HEK293 (cell line): ENCODE measurements at regions not wholly inside any gene's neighbourhood (a gene's known extent, or its start where the extent isn't known, plus 50 kb on each side); places are given as distances from the start of the nearest gene placed in this dataset.

Source experiments
- CTCF ChIA-PET: fragments of 350-600 bp; formaldehyde crosslinking; extraction: SDS; loops from one replicate; lab custom pipeline; 2021; ENCODE audit warnings: antibody characterized with exemption; lab: Yijun Ruan, JAX
- POLR2A ChIA-PET: fragments of 300-600 bp; formaldehyde crosslinking; extraction: SDS; loops from one replicate; lab custom pipeline; 2020; ENCODE audit warnings: antibody characterized with exemption, inconsistent platforms; lab: Yijun Ruan, JAX
- H3K27ac ChIP-seq: fragments of 200-500 bp; sonication (Bioruptor generic); 2 replicates; pipeline ENCODE4 v1.5.1; 2014; ENCODE audit warnings: low read depth, low read length, control low read depth, inconsistent platforms; ENCODE audit errors: extremely low read depth
- H3K36me3 ChIP-seq, 2 experiments: fragments of 200-500 bp in 1 of 2; sonication (Bioruptor generic) in 1 of 2; 1 replicate in 1 of 2; 2 replicates in 1 of 2; pipeline ENCODE4 v1.5.1; 2014 to 2017; ENCODE audit warnings: inconsistent platforms in 2 of 2, low read length in 2 of 2; ENCODE audit not compliant: control insufficient read depth in 2 of 2, insufficient read depth in 1 of 2
- H3K4me1 ChIP-seq: fragments of 200-500 bp; sonication (Bioruptor generic); 2 replicates; pipeline ENCODE4 v1.5.1; 2014; ENCODE audit warnings: mild to moderate bottlenecking, low read length, inconsistent platforms; ENCODE audit not compliant: control insufficient read depth, insufficient read depth
- H3K4me3 ChIP-seq: 2 replicates; pipeline ENCODE4 v1.5.1; 2011; ENCODE audit warnings: low read depth, mild to moderate bottlenecking, control low read depth, low read length, moderate library complexity
- H3K9me3 ChIP-seq: fragments of 200-500 bp; sonication (Bioruptor generic); 2 replicates; pipeline ENCODE4 v1.5.1; 2014; ENCODE audit warnings: low read depth, low read length, inconsistent platforms; ENCODE audit not compliant: control insufficient read depth, insufficient read depth
- EGR2 ChIP-seq: fragments of 450-650 bp; formaldehyde crosslinking; IDR thresholded peaks from 2 replicates; pipeline ENCODE4 v1.5.1; 2016; ENCODE audit warnings: low read depth, missing biosample characterization, missing genetic modification characterization
- FEZF1 ChIP-seq: fragments of 450-650 bp; formaldehyde crosslinking; IDR thresholded peaks from 2 replicates; pipeline ENCODE4 v1.5.1; 2016; ENCODE audit warnings: missing biosample characterization, missing genetic modification characterization
- GLI2 ChIP-seq: fragments of 450-650 bp; formaldehyde crosslinking; IDR thresholded peaks from 2 replicates; pipeline ENCODE4; 2017; ENCODE audit warnings: missing biosample characterization, missing genetic modification characterization, low read depth, borderline replicate concordance
- ZNF132 ChIP-seq: fragments of 450-650 bp; formaldehyde crosslinking; IDR thresholded peaks from 2 replicates; pipeline ENCODE4 v1.5.1; 2017; ENCODE audit warnings: missing biosample characterization, missing genetic modification characterization, borderline replicate concordance
- ZNF157 ChIP-seq: fragments of 450-650 bp; formaldehyde crosslinking; IDR thresholded peaks from 2 replicates; pipeline ENCODE4 v1.5.1; 2016; ENCODE audit warnings: missing biosample characterization, missing genetic modification characterization
- ZNF169 ChIP-seq: fragments of 450-650 bp; formaldehyde crosslinking; IDR thresholded peaks from 2 replicates; pipeline ENCODE4 v1.5.1; 2016; ENCODE audit warnings: missing biosample characterization, missing genetic modification characterization
- ZNF19 ChIP-seq: fragments of 450-650 bp; formaldehyde crosslinking; IDR thresholded peaks from 2 replicates; pipeline ENCODE4; 2016; ENCODE audit warnings: missing biosample characterization, missing genetic modification characterization, low read depth
- ZNF202 ChIP-seq: fragments of 450-650 bp; formaldehyde crosslinking; IDR thresholded peaks from 2 replicates; pipeline ENCODE4 v1.5.1; 2016; ENCODE audit warnings: missing biosample characterization, missing genetic modification characterization, borderline replicate concordance
- ZNF350 ChIP-seq: fragments of 450-650 bp; formaldehyde crosslinking; IDR thresholded peaks from 2 replicates; pipeline ENCODE4 v1.5.0; 2017; ENCODE audit warnings: missing biosample characterization, mild to moderate bottlenecking, missing genetic modification characterization
- ZNF354C ChIP-seq: fragments of 450-650 bp; formaldehyde crosslinking; IDR thresholded peaks from 2 replicates; pipeline ENCODE4 v1.5.1; 2016; ENCODE audit warnings: missing biosample characterization, missing genetic modification characterization, low read depth, borderline replicate concordance
- ZNF366 ChIP-seq: fragments of 450-650 bp; formaldehyde crosslinking; conservative IDR thresholded peaks from 2 replicates; pipeline ENCODE4 v1.5.1; 2016; ENCODE audit warnings: missing biosample characterization, missing genetic modification characterization
- ZNF529 ChIP-seq: fragments of 450-650 bp; formaldehyde crosslinking; IDR thresholded peaks from 2 replicates; pipeline ENCODE4 v1.5.1; 2017; ENCODE audit warnings: missing genetic modification characterization, missing biosample characterization; ENCODE audit not compliant: insufficient replicate concordance
- ZNF530 ChIP-seq: fragments of 450-650 bp; formaldehyde crosslinking; IDR thresholded peaks from 2 replicates; pipeline ENCODE4 v1.5.1; 2016; ENCODE audit warnings: low read depth, missing biosample characterization, missing genetic modification characterization
- TF ChIP-seq, protein P1 (sequence below): fragments of 450-650 bp; formaldehyde crosslinking; IDR thresholded peaks from 2 replicates; pipeline ENCODE4 v1.5.1; 2016; ENCODE audit warnings: missing biosample characterization, missing genetic modification characterization
- TF ChIP-seq, protein P2 (sequence below): fragments of 450-650 bp; formaldehyde crosslinking; IDR thresholded peaks from 2 replicates; pipeline ENCODE4 v1.5.1; 2016; ENCODE audit warnings: missing biosample characterization, missing genetic modification characterization
- TF ChIP-seq, protein P3 (sequence below): fragments of 450-650 bp; formaldehyde crosslinking; IDR thresholded peaks from 2 replicates; pipeline ENCODE4 v1.5.1; 2016; ENCODE audit warnings: missing biosample characterization, missing genetic modification characterization
- TF ChIP-seq, protein P4 (sequence below): fragments of 450-650 bp; formaldehyde crosslinking; IDR thresholded peaks from 2 replicates; pipeline ENCODE4 v1.5.1; 2017; ENCODE audit warnings: missing biosample characterization, mild to moderate bottlenecking, missing genetic modification characterization, moderate library complexity
- TF ChIP-seq, protein P5 (sequence below): fragments of 450-650 bp; formaldehyde crosslinking; IDR thresholded peaks from 2 replicates; pipeline ENCODE4 v1.5.1; 2016; ENCODE audit warnings: missing biosample characterization, missing genetic modification characterization
- TF ChIP-seq, protein P6 (sequence below): fragments of 450-650 bp; formaldehyde crosslinking; IDR thresholded peaks from 2 replicates; pipeline ENCODE4 v1.5.1; 2016; ENCODE audit warnings: missing biosample characterization, missing genetic modification characterization

DNA sequence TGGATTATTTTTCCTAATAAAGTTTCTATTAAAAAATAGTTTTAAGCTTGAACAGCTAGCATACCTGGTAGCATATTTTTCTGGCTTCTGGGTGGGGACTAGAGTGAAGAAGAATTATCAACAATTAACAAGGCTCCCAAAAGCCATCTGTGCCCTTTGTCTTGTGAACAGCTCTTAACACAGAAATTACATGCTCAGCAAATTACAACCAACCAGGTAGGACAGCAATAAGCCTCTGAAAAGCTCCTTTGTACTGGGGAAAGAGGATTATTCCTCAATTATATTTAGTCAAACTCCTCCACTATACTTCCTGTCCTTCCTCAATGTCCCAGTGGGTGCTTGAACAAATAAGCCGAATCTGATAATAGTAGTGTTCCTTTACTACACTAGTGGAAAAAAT, 162.8 kb downstream of the RAB38 start:
- H3K9me3 ChIP-seq = no peaks in the 10 kb centered on the region
- H3K4me3 ChIP-seq = no peak overlapping the region
- no peak overlapping the region for H3K27ac ChIP-seq
- ChIA-PET POLR2A (no interaction called here), CTCF (interaction anchor here (0.6 to 1.4 kb wide), 2 partner anchors 531 to 540 kb away, joined by 4 to 5 read pairs; no protein-coding TSS in a partner anchor)
- H3K4me1 ChIP-seq = no peaks in the 10 kb centered on the region
- TF ChIP-seq EGR2 (tag by site-specific recombination) (no peak), ZNF132 (no peak), ZNF202 (tag by site-specific recombination) (no peak), ZNF19 (tag by site-specific recombination) (no peak), ZNF530 (tag by site-specific recombination) (no peak), ZNF157 (tag by site-specific recombination) (no peak), ZNF169 (tag by site-specific recombination) (no peak), GLI2 (tag by site-specific recombination) (no peak), ZNF366 (tag by site-specific recombination) (no peak), ZNF529 (tag by site-specific recombination) (no peak), ZNF354C (no peak), ZNF350 (tag by site-specific recombination) (no peak), FEZF1 (no peak)
- TF ChIP-seq, protein P1, sequence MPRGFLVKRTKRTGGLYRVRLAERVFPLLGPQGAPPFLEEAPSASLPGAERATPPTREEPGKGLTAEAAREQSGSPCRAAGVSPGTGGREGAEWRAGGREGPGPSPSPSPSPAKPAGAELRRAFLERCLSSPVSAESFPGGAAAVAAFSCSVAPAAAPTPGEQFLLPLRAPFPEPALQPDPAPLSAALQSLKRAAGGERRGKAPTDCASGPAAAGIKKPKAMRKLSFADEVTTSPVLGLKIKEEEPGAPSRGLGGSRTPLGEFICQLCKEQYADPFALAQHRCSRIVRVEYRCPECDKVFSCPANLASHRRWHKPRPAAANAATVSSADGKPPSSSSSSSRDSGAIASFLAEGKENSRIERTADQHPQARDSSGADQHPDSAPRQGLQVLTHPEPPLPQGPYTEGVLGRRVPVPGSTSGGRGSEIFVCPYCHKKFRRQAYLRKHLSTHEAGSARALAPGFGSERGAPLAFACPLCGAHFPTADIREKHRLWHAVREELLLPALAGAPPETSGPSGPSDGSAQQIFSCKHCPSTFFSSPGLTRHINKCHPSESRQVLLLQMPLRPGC (tag by site-specific recombination) = no peak
- TF ChIP-seq, protein P2, sequence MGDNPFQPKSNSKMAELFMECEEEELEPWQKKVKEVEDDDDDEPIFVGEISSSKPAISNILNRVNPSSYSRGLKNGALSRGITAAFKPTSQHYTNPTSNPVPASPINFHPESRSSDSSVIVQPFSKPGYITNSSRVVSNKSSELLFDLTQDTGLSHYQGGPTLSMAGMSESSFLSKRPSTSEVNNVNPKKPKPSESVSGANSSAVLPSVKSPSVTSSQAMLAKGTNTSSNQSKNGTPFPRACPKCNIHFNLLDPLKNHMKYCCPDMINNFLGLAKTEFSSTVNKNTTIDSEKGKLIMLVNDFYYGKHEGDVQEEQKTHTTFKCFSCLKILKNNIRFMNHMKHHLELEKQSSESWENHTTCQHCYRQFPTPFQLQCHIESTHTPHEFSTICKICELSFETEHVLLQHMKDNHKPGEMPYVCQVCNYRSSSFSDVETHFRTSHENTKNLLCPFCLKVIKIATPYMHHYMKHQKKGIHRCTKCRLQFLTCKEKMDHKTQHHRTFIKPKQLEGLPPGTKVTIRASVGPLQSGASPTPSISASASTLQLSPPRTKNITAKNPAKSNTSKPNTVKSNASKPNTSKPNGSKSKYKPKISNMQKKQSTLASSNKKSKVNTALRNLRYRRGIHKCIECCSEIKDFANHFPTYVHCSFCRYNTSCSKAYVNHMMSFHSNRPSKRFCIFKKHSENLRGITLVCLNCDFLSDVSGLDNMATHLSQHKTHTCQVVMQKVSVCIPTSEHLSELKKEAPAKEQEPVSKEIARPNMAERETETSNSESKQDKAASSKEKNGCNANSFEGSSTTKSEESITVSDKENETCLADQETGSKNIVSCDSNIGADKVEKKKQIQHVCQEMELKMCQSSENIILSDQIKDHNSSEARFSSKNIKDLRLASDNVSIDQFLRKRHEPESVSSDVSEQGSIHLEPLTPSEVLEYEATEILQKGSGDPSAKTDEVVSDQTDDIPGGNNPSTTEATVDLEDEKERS (tag by site-specific recombination) = no peak
- TF ChIP-seq, protein P3, sequence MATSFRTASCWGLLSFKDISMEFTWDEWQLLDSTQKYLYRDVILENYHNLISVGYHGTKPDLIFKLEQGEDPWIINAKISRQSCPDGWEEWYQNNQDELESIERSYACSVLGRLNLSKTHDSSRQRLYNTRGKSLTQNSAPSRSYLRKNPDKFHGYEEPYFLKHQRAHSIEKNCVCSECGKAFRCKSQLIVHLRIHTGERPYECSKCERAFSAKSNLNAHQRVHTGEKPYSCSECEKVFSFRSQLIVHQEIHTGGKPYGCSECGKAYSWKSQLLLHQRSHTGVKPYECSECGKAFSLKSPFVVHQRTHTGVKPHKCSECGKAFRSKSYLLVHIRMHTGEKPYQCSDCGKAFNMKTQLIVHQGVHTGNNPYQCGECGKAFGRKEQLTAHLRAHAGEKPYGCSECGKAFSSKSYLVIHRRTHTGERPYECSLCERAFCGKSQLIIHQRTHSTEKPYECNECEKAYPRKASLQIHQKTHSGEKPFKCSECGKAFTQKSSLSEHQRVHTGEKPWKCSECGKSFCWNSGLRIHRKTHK (tag by site-specific recombination) = no peak
- TF ChIP-seq, protein P4, sequence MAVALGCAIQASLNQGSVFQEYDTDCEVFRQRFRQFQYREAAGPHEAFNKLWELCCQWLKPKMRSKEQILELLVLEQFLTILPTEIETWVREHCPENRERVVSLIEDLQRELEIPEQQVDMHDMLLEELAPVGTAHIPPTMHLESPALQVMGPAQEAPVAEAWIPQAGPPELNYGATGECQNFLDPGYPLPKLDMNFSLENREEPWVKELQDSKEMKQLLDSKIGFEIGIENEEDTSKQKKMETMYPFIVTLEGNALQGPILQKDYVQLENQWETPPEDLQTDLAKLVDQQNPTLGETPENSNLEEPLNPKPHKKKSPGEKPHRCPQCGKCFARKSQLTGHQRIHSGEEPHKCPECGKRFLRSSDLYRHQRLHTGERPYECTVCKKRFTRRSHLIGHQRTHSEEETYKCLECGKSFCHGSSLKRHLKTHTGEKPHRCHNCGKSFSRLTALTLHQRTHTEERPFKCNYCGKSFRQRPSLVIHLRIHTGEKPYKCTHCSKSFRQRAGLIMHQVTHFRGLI (tag by site-specific recombination) = no peak
- TF ChIP-seq, protein P5, sequence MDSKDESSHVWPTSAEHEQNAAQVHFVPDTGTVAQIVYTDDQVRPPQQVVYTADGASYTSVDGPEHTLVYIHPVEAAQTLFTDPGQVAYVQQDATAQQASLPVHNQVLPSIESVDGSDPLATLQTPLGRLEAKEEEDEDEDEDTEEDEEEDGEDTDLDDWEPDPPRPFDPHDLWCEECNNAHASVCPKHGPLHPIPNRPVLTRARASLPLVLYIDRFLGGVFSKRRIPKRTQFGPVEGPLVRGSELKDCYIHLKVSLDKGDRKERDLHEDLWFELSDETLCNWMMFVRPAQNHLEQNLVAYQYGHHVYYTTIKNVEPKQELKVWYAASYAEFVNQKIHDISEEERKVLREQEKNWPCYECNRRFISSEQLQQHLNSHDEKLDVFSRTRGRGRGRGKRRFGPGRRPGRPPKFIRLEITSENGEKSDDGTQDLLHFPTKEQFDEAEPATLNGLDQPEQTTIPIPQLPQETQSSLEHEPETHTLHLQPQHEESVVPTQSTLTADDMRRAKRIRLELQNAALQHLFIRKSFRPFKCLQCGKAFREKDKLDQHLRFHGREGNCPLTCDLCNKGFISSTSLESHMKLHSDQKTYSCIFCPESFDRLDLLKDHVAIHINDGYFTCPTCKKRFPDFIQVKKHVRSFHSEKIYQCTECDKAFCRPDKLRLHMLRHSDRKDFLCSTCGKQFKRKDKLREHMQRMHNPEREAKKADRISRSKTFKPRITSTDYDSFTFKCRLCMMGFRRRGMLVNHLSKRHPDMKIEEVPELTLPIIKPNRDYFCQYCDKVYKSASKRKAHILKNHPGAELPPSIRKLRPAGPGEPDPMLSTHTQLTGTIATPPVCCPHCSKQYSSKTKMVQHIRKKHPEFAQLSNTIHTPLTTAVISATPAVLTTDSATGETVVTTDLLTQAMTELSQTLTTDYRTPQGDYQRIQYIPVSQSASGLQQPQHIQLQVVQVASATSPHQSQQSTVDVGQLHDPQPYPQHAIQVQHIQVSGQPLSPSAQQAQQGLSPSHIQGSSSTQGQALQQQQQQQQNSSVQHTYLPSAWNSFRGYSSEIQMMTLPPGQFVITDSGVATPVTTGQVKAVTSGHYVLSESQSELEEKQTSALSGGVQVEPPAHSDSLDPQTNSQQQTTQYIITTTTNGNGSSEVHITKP (tag by site-specific recombination) = no peak
- TF ChIP-seq, protein P6, sequence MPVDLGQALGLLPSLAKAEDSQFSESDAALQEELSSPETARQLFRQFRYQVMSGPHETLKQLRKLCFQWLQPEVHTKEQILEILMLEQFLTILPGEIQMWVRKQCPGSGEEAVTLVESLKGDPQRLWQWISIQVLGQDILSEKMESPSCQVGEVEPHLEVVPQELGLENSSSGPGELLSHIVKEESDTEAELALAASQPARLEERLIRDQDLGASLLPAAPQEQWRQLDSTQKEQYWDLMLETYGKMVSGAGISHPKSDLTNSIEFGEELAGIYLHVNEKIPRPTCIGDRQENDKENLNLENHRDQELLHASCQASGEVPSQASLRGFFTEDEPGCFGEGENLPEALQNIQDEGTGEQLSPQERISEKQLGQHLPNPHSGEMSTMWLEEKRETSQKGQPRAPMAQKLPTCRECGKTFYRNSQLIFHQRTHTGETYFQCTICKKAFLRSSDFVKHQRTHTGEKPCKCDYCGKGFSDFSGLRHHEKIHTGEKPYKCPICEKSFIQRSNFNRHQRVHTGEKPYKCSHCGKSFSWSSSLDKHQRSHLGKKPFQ = no peak
- no peaks in the 10 kb centered on the region for H3K36me3 ChIP-seq
